Adrenal gland (tissue), 5 donors: ENCODE measurements at regions not wholly inside any gene's neighbourhood (a gene's known extent, or its start where the extent isn't known, plus 50 kb on each side); places are given as distances from the start of the nearest gene placed in this dataset.
"Not testable (repeated sequence)": the region's sequence is repeated elsewhere in the genome, so short reads cannot be mapped to it uniquely, and the experiment has no call there.

Experiments
- POLR2A ChIP-seq, 2 donors: fragments of 450-650 bp; IDR thresholded peaks; one replicate each; pipeline ENCODE4 v1.6.1; 2017; ENCODE audit warnings: antibody characterized with exemption in 2 of 2, mild to moderate bottlenecking in 2 of 2, moderate library complexity in 1 of 2
- TF ChIP-seq, protein P1 (sequence below), 6 experiments: fragments of 450-650 bp in 4 of 6; fragments of 200-600 bp in 2 of 6; sonication (generic) in 1 of 6; IDR thresholded peaks; 1 replicate in 5 of 6; 2 replicates in 1 of 6; pipeline versions ENCODE4 v1.5.1 to v1.8.0; 2016 to 2021; ENCODE audit warnings: antibody characterized with exemption in 6 of 6, mild to moderate bottlenecking in 2 of 6, moderate library complexity in 1 of 6
- donor health status: DM: no; HTN: no; CAD: no.

DNA sequence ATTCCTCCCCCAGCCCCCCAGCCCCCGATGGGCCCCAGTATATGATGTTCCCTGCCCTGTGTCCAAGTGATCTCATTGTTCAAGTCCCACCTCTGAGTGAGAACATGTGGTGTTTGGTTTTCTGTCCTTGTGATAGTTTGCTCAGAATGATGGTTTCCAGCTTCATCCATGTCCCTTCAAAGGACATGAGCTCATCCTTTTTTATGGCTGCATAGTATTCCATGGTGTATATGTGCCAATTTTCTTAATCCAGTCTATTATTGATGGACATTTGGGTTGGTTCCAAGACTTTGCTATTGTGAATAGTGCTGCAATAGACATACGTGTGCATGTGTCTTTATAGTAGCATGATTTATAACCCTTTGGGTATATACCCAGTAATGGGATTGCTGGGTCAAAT, 495.3 kb downstream of the OMA1 start:
- TF ChIP-seq, protein P1, sequence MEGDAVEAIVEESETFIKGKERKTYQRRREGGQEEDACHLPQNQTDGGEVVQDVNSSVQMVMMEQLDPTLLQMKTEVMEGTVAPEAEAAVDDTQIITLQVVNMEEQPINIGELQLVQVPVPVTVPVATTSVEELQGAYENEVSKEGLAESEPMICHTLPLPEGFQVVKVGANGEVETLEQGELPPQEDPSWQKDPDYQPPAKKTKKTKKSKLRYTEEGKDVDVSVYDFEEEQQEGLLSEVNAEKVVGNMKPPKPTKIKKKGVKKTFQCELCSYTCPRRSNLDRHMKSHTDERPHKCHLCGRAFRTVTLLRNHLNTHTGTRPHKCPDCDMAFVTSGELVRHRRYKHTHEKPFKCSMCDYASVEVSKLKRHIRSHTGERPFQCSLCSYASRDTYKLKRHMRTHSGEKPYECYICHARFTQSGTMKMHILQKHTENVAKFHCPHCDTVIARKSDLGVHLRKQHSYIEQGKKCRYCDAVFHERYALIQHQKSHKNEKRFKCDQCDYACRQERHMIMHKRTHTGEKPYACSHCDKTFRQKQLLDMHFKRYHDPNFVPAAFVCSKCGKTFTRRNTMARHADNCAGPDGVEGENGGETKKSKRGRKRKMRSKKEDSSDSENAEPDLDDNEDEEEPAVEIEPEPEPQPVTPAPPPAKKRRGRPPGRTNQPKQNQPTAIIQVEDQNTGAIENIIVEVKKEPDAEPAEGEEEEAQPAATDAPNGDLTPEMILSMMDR (IDR thresholded peaks at IDR 0.05), result not testable (repeated sequence)
- TF ChIP-seq POLR2A (IDR thresholded peaks at IDR 0.05), result not testable (repeated sequence)
